Stimulated activated CD8-positive, alpha-beta memory T cell treated with anti-CD3 and anti-CD28 coated beads, Interleukin-7, amount 100 ng/mL, for 48 hours (primary cell): ENCODE measurements at regions not wholly inside any gene's neighbourhood (a gene's known extent, or its start where the extent isn't known, plus 50 kb on each side); places are given as distances from the start of the nearest gene placed in this dataset.

ENCODE experiments used
- DNase-seq, 2 donors: peaks; one replicate each; pipeline ENCODE4 v3.0.0-alpha.2; 2020; ENCODE audit warnings: low read depth in 1 of 2; ENCODE audit errors: extremely low read depth in 1 of 2

- no peak for DNase-seq
Observed at GRCh38 chr5:96048763-96049162, 87.1 kb upstream of the ELL2 start.

GRCh38 chr5:96045888-96046287 lies 84.2 kb upstream of the ELL2 start:
- DNase-seq: no peak

GRCh38 chr5:96043446-96043845 lies 81.8 kb upstream of the ELL2 start:
- DNase-seq: no peak

GRCh38 chr5:96037128-96037527 lies 75.5 kb upstream of the ELL2 start:
- no peak for DNase-seq

- DNase-seq: no peak
Observed at GRCh38 chr5:96036301-96036700, 74.7 kb upstream of the ELL2 start.

- no peak for DNase-seq
Observed at GRCh38 chr5:96035796-96036195, 74.1 kb upstream of the ELL2 start.

- no peak for DNase-seq
Observed at GRCh38 chr5:96033116-96033515, 71.5 kb upstream of the ELL2 start.

GRCh38 chr5:96031811-96032261 lies 70.2 kb upstream of the ELL2 start:
- DNase-seq: no peak

GRCh38 chr5:96031180-96031579 lies 69.5 kb upstream of the ELL2 start:
- DNase-seq: no peak

- no peak for DNase-seq
Observed at GRCh38 chr5:96026406-96027041, 64.9 kb upstream of the ELL2 start.

- no peak for DNase-seq
Observed at GRCh38 chr5:96024683-96025475, 63.2 kb upstream of the ELL2 start.

GRCh38 chr5:96023518-96023917 lies 61.9 kb upstream of the ELL2 start:
- DNase-seq: no peak

GRCh38 chr5:96022971-96023370 lies 61.3 kb upstream of the ELL2 start:
- DNase-seq: no peak

GRCh38 chr5:96017951-96018350 lies 56.3 kb upstream of the ELL2 start:
- no peak for DNase-seq

GRCh38 chr5:96016216-96016615 lies 54.6 kb upstream of the ELL2 start:
- no peak for DNase-seq

GRCh38 chr5:96015709-96016108 lies 54.1 kb upstream of the ELL2 start:
- no peak for DNase-seq

- no peak for DNase-seq
Observed at GRCh38 chr5:96014395-96014794, 52.7 kb upstream of the ELL2 start.

- no peak for DNase-seq
Observed at GRCh38 chr5:96013254-96013653, 51.6 kb upstream of the ELL2 start.

GRCh38 chr5:96012399-96012798 lies 50.7 kb upstream of the ELL2 start:
- DNase-seq: no peak
